Fibroblast of the aortic adventitia (primary cell): ENCODE measurements at regions not wholly inside any gene's neighbourhood (a gene's known extent, or its start where the extent isn't known, plus 50 kb on each side); places are given as distances from the start of the nearest gene placed in this dataset.
"Not testable (repeated sequence)": the region's sequence is repeated elsewhere in the genome, so short reads cannot be mapped to it uniquely, and the experiment has no call there.

ENCODE experiments used
- DNase-seq: peaks from one replicate; pipeline ENCODE4 v3.0.0-alpha.2; 2010; ENCODE audit warnings: low read depth
- H3K4me3 ChIP-seq: 2 replicates; pipeline ENCODE4 v1.5.1; 2011; ENCODE audit warnings: low read depth, mild to moderate bottlenecking, control low read depth, low read length, moderate library complexity
- CTCF ChIP-seq: IDR thresholded peaks from 2 replicates; pipeline ENCODE4 v1.5.1; 2011; ENCODE audit warnings: mild to moderate bottlenecking, low read length, control low read depth, inconsistent platforms; ENCODE audit not compliant: insufficient read depth

DNA sequence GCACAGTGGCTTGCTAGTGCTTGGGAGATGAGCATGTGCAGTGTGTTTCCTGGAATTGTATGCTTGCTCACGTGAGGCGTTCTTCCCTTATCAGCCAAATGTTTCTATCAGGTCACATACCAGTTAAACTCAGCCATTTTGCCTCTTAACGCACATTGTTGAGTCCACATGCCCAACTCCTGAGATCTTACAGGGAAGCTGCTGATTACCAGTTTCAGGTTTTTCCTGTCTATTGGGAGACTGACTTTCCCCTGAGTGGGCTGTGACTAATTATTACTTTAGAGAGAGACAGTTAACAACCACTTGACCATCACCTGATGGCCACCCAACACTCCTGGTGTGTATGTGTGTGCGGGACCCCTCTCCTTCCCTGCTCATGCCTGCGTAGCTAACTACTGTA is 161.3 kb upstream of the PTGFR start:
- DNase-seq, result no peak
- no peak overlapping the region for H3K4me3 ChIP-seq
- no peak for TF ChIP-seq CTCF

GRCh38 chr1:78331799-78332198 is 159.0 kb upstream of the PTGFR start:
- TF ChIP-seq CTCF, result no peak
- no peak for DNase-seq
- H3K4me3 ChIP-seq, result no peak overlapping the region

DNA sequence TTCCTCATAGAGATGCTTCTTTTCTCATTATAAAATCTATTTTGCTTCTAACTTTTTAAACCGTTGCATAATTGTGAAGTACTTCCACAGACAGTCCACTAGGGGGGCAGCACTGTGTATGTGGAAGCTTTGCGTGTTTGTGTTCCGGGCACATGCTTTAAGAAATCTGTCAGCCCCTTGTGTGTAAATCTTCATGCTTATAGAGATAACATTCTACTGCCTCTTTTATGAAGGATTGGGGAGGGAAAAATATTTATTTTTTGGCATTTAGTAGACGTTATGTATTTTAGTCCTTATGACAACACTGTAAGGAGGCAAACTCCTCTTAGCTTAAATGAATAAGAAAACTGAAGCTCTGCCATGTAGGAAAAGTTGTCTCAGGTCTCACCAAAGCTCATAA is 157.3 kb upstream of the PTGFR start:
- H3K4me3 ChIP-seq, result no peak overlapping the region
- peak; percentile 78 for DNase-seq
- TF ChIP-seq CTCF, result peak; percentile 67

GRCh38 chr1:78334114-78334513 is 156.7 kb upstream of the PTGFR start:
- DNase-seq, result no peak
- no peak for TF ChIP-seq CTCF
- no peak overlapping the region for H3K4me3 ChIP-seq

GRCh38 chr1:78334952-78335351 is 155.8 kb upstream of the PTGFR start:
- TF ChIP-seq CTCF, result no peak
- peak; percentile 62 for DNase-seq
- H3K4me3 ChIP-seq, result no peak overlapping the region

GRCh38 chr1:78336751-78337150 is 154.0 kb upstream of the PTGFR start:
- not testable (repeated sequence) for H3K4me3 ChIP-seq, DNase-seq

DNA sequence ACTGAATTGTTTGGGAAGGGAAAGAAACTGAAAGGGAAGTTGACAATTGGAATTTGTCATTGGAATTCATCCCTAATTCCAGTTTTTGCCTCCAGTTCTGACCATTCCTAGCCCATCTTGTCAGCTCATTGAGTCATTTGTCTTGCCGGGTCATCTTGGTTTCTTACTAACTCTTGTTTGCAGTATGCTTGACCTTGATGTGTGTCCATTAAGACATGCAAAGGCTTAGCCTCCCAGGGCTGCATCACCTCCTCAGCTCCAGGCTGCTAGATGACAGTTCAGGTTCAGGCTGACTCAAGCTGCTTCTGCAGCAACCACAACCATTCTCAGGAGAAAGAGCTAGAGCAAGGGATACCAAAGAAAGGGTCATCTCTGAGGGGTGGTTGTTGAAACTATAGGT is 151.3 kb upstream of the PTGFR start:
- no peak overlapping the region for H3K4me3 ChIP-seq
- DNase-seq, result peak; percentile 51
- TF ChIP-seq CTCF, result no peak

DNA sequence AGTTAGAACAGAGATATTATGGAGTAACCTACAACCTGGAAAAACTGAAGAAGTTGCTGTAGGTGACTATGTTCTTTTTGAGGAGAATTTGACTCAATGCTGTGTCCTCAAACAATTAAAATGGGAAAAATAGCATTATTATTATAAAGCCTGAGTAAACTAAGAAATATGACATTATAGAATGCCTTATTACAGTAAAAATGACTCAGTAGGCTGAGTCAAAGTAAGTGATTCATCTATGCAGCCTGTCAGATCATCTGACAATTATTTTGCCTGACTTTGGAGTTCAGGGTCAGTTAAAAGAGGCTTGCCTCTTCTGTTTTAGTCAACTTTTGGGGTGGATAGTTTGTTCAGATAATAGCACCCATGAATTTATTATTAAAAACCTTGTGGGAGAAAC is 150.8 kb upstream of the PTGFR start:
- H3K4me3 ChIP-seq, result no peak overlapping the region
- DNase-seq, result peak; percentile 86
- TF ChIP-seq CTCF, result no peak
